ENCODE measurements at regions not wholly inside any gene's neighbourhood (a gene's known extent, or its start where the extent isn't known, plus 50 kb on each side); places are given as distances from the start of the nearest gene placed in this dataset.

GRCh38 chr13:29980339-29980738 is 129.9 kb upstream of the UBL3 start:
- TF ChIP-seq POLR2AphosphoS5 (IDR thresholded peaks at IDR 0.05) (no peak), EP300 (IDR thresholded peaks at IDR 0.05; ENCODE audit: low read depth) (no peak), POLR2A (IDR thresholded peaks at IDR 0.05) (no peak)
- TF ChIP-seq, protein P1, sequence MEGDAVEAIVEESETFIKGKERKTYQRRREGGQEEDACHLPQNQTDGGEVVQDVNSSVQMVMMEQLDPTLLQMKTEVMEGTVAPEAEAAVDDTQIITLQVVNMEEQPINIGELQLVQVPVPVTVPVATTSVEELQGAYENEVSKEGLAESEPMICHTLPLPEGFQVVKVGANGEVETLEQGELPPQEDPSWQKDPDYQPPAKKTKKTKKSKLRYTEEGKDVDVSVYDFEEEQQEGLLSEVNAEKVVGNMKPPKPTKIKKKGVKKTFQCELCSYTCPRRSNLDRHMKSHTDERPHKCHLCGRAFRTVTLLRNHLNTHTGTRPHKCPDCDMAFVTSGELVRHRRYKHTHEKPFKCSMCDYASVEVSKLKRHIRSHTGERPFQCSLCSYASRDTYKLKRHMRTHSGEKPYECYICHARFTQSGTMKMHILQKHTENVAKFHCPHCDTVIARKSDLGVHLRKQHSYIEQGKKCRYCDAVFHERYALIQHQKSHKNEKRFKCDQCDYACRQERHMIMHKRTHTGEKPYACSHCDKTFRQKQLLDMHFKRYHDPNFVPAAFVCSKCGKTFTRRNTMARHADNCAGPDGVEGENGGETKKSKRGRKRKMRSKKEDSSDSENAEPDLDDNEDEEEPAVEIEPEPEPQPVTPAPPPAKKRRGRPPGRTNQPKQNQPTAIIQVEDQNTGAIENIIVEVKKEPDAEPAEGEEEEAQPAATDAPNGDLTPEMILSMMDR (IDR thresholded peaks at IDR 0.05), result no peak

GRCh38 chr13:29978211-29978610 is 127.8 kb upstream of the UBL3 start:
- WGBS, 2 donors (ENCODE audit: low coverage in 1 of 2), result 94% methylated on average over 2 of the region's 2 CpGs
- TF ChIP-seq EP300 (IDR thresholded peaks at IDR 0.05; ENCODE audit: low read depth), result no peak
- TF ChIP-seq POLR2AphosphoS5 (IDR thresholded peaks at IDR 0.05), result no peak
- TF ChIP-seq, protein P1 (IDR thresholded peaks at IDR 0.05), result no peak
- TF ChIP-seq POLR2A (IDR thresholded peaks at IDR 0.05), result no peak
- Histone ChIP-seq H3K36me3 (no peaks in the 10 kb centered on the region), H3K4me1 (no peaks in the 10 kb centered on the region), H3K9me3 (no peaks in the 10 kb centered on the region), H3K27ac (no peak overlapping the region), H3K27me3 (no peaks in the 10 kb centered on the region), H3K4me3 (no peak overlapping the region)
- intact Hi-C loops (cut with DNase I; ENCODE audit: low total_unique reads) (no loop called here), in situ Hi-C loops (cut with MboI; ENCODE audit: low pct_ligation_motif_present in 1 of 4, low pct_unique_long_range_greater_than_20kb in 1 of 4, low sequenced_read_pairs in 3 of 4) (no loop called here)
- DNase-seq, result no peak

More at GRCh38 chr13:29980339-29980738, 129.9 kb upstream of the UBL3 start:
- no peaks in the 10 kb centered on the region for H3K4me1 ChIP-seq
- in situ Hi-C loops (cut with MboI; ENCODE audit: low pct_ligation_motif_present in 1 of 4, low pct_unique_long_range_greater_than_20kb in 1 of 4, low sequenced_read_pairs in 3 of 4) (no loop called here), intact Hi-C loops (cut with DNase I; ENCODE audit: low total_unique reads) (no loop called here)
- no peak overlapping the region for H3K27ac ChIP-seq
- no peak overlapping the region for H3K4me3 ChIP-seq
- no peak for DNase-seq
- 80 to 83% methylated on average over 1 to 2 of the region's 2 CpGs for WGBS, 2 donors (ENCODE audit: low coverage in 1 of 2)
- H3K27me3 ChIP-seq, result no peaks in the 10 kb centered on the region
- H3K36me3 ChIP-seq, result no peaks in the 10 kb centered on the region
- H3K9me3 ChIP-seq, result no peaks in the 10 kb centered on the region

DNA sequence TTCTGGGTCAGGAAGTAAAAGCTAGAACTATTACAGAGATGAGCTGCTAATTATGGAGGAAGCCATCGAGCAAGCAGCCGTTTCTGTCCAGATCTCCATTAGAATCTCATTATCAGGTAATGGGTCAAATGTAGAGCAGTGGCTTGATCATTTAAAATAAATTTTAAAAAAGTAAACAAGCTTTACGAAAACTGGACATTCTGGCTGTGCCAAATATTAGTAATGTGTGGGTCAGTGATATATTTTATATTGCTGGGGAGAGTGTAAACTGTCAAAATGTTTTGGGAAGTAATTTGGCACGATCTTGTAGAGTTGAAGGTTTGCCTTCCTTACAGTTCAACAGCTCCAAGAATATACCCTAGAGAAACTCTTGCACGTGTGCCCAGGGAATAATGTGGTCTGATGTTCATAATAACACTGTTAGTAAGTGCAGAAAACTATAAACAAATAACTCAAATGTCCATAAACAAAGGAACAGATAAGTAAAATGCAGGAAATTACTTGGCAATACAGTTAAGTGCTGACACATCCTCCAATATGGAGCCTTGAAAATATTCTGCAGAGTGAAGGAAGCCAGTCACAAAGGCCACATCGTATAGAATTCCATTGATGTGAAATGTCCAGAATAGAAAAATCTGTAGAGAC is 127.2 kb upstream of the UBL3 start:
- H3K4me3 ChIP-seq, result no peak overlapping the region
- DNase-seq, result no peak
- intact Hi-C loops (cut with DNase I; ENCODE audit: low total_unique reads) (no loop called here), in situ Hi-C loops (cut with MboI; ENCODE audit: low pct_ligation_motif_present in 1 of 4, low pct_unique_long_range_greater_than_20kb in 1 of 4, low sequenced_read_pairs in 3 of 4) (no loop called here)
- no peak for TF ChIP-seq EP300 (IDR thresholded peaks at IDR 0.05; ENCODE audit: low read depth)
- no peak for TF ChIP-seq POLR2AphosphoS5 (IDR thresholded peaks at IDR 0.05)
- TF ChIP-seq, protein P1 (IDR thresholded peaks at IDR 0.05), result no peak
- no peak for TF ChIP-seq POLR2A (IDR thresholded peaks at IDR 0.05)
- no peak overlapping the region for H3K27ac ChIP-seq
- 66 to 75% methylated on average over 5 to 6 of the region's 6 CpGs for WGBS, 2 donors (ENCODE audit: low coverage in 1 of 2)
- no peaks in the 10 kb centered on the region for H3K36me3 ChIP-seq
- no peaks in the 10 kb centered on the region for H3K27me3 ChIP-seq
- H3K4me1 ChIP-seq, result no peaks in the 10 kb centered on the region
- H3K9me3 ChIP-seq, result no peaks in the 10 kb centered on the region

DNA sequence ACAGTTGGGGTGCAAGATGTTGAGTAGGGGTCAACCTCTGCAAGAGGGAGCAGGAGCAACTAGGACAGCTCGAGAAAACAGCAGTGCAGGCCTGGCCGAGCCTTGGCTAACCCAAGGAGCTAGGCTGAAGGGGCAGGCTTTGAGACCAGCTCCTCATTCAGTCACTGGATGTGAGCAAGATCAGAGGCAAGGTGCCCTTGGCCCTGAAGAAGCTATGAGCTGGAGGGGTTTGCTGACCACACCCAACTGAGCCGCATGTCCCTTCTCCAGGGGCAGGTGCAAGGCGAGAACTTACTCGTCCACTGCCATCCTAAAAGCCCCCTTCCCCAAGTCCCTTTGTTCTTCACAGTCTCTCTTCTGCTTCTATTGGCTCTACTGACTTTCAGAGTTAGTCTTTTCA is 126.1 kb upstream of the UBL3 start:
- Histone ChIP-seq H3K27me3 (no peaks in the 10 kb centered on the region), H3K9me3 (no peaks in the 10 kb centered on the region), H3K4me1 (no peaks in the 10 kb centered on the region), H3K36me3 (no peaks in the 10 kb centered on the region), H3K27ac (no peak overlapping the region), H3K4me3 (no peak overlapping the region)
- in situ Hi-C loops (cut with MboI; ENCODE audit: low pct_ligation_motif_present in 1 of 4, low pct_unique_long_range_greater_than_20kb in 1 of 4, low sequenced_read_pairs in 3 of 4) (no loop called here), intact Hi-C loops (cut with DNase I; ENCODE audit: low total_unique reads) (no loop called here)
- TF ChIP-seq EP300 (IDR thresholded peaks at IDR 0.05; ENCODE audit: low read depth), result no peak
- TF ChIP-seq POLR2AphosphoS5 (IDR thresholded peaks at IDR 0.05), result no peak
- TF ChIP-seq POLR2A (IDR thresholded peaks at IDR 0.05), result no peak
- TF ChIP-seq, protein P1 (IDR thresholded peaks at IDR 0.05), result no peak
- WGBS, 2 donors (ENCODE audit: low coverage in 1 of 2), result 94 to 100% methylated on average over 2 to 5 of the region's 5 CpGs
- no peak for DNase-seq

Data from transverse colon (tissue), 4 donors.